ENCODE measurements at regions not wholly inside any gene's neighbourhood (a gene's known extent, or its start where the extent isn't known, plus 50 kb on each side); places are given as distances from the start of the nearest gene placed in this dataset.

DNA sequence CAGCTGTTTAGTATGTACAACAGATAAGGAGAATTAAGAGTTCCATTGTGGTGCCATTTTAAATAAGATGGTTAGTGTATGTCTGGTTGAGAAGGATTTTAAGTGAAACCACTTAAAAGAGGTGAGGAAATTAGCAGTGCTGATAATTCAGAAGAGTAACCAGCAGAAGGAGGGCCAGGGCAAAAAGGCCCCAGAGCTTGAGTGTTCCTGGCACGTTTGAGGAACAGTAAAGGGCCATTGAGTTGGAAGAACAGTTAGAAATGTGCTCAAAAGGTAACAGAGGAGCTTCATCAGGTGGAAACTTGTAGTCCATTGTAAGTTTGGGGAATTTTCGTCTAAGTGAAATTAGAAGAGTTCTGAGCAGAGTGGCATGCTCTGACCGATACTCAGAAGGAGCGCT lies 606.2 kb upstream of the ZFP42 start:
- TF ChIP-seq EP300 (IDR thresholded peaks at IDR 0.05; ENCODE audit: low read depth): no peak
- TF ChIP-seq, protein P1, sequence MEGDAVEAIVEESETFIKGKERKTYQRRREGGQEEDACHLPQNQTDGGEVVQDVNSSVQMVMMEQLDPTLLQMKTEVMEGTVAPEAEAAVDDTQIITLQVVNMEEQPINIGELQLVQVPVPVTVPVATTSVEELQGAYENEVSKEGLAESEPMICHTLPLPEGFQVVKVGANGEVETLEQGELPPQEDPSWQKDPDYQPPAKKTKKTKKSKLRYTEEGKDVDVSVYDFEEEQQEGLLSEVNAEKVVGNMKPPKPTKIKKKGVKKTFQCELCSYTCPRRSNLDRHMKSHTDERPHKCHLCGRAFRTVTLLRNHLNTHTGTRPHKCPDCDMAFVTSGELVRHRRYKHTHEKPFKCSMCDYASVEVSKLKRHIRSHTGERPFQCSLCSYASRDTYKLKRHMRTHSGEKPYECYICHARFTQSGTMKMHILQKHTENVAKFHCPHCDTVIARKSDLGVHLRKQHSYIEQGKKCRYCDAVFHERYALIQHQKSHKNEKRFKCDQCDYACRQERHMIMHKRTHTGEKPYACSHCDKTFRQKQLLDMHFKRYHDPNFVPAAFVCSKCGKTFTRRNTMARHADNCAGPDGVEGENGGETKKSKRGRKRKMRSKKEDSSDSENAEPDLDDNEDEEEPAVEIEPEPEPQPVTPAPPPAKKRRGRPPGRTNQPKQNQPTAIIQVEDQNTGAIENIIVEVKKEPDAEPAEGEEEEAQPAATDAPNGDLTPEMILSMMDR (IDR thresholded peaks at IDR 0.05): no peak

Data from transverse colon (tissue), 3 donors.